Aorta (tissue), 5 donors: ENCODE measurements at regions not wholly inside any gene's neighbourhood (a gene's known extent, or its start where the extent isn't known, plus 50 kb on each side); places are given as distances from the start of the nearest gene placed in this dataset.
A peak's percentile ranks its signal among the peaks of the same experiment; 100 is the strongest.
"Not testable (repeated sequence)": the region's sequence is repeated elsewhere in the genome, so short reads cannot be mapped to it uniquely, and the experiment has no call there.

Source experiments
- ATAC-seq: fragments of 200-7000 bp; cut with Tn5 transposase; one replicate; pipeline ENCODE4 v1.9.1; 2022; ENCODE audit warnings: moderate library complexity; ENCODE audit not compliant: low FRiP score
- DNase-seq, 2 donors: peaks; one replicate each; pipeline ENCODE4 v3.0.0-alpha.2; 2020
- H3K27ac ChIP-seq, 2 donors: one replicate each; pipeline ENCODE4 v1.5.1; 2013; ENCODE audit warnings: low read length in 2 of 2, mild to moderate bottlenecking in 2 of 2, moderate library complexity in 2 of 2, control low read depth in 1 of 2, inconsistent platforms in 1 of 2, low read depth in 1 of 2
- H3K27me3 ChIP-seq, 2 donors: one replicate each; pipeline ENCODE4 v1.6.1; 2013; ENCODE audit warnings: control low read depth in 1 of 2, low read length in 1 of 2, mild to moderate bottlenecking in 1 of 2, moderate library complexity in 1 of 2; ENCODE audit not compliant: insufficient read depth in 2 of 2, control insufficient read depth in 1 of 2
- H3K36me3 ChIP-seq, 2 donors: one replicate each; pipeline ENCODE4 v1.6.1; 2013; ENCODE audit warnings: control low read depth in 1 of 2, low read length in 1 of 2, mild to moderate bottlenecking in 1 of 2; ENCODE audit not compliant: insufficient read depth in 2 of 2, control insufficient read depth in 1 of 2
- H3K4me1 ChIP-seq, 2 donors: one replicate each; pipeline ENCODE4 v1.6.1; 2013; ENCODE audit warnings: low read length in 2 of 2, control low read depth in 1 of 2, mild to moderate bottlenecking in 1 of 2, moderate library complexity in 1 of 2; ENCODE audit not compliant: insufficient read depth in 2 of 2, control insufficient read depth in 1 of 2
- H3K4me3 ChIP-seq, 2 donors: one replicate each; pipeline ENCODE4 v1.5.1; 2013; ENCODE audit warnings: low read length in 2 of 2, control low read depth in 1 of 2, mild to moderate bottlenecking in 1 of 2
- H3K9me3 ChIP-seq: one replicate; pipeline ENCODE4 v1.6.1; 2013; ENCODE audit warnings: mild to moderate bottlenecking, low read length; ENCODE audit not compliant: control insufficient read depth
- WGBS, 2 donors: extraction: QIAGEN DNeasy Blood & Tissue Kit; methylation state at CpG; one replicate each; pipeline ENCODE4 v1.1.7; 2013; 5-methylcytosine and 5-hydroxymethylcytosine counted together
- intact Hi-C, 2 donors: fragments of 100-400 bp; cut with DNase I; formaldehyde crosslinking; loops; one replicate each; pipeline versions ENCODE4 v1.14.2 to v1.15.0; 2022
- donor health status: healthy with polysubstance abuse.
- donor health status: Bipolar disorder and iron deficiency.
- donor health status: DM: no; HTN: no; CAD: no.
- donor health status: DM: no; HTN: no; CAD: no.
- donor health status: DM: yes; HTN: yes; CAD: no.

DNA sequence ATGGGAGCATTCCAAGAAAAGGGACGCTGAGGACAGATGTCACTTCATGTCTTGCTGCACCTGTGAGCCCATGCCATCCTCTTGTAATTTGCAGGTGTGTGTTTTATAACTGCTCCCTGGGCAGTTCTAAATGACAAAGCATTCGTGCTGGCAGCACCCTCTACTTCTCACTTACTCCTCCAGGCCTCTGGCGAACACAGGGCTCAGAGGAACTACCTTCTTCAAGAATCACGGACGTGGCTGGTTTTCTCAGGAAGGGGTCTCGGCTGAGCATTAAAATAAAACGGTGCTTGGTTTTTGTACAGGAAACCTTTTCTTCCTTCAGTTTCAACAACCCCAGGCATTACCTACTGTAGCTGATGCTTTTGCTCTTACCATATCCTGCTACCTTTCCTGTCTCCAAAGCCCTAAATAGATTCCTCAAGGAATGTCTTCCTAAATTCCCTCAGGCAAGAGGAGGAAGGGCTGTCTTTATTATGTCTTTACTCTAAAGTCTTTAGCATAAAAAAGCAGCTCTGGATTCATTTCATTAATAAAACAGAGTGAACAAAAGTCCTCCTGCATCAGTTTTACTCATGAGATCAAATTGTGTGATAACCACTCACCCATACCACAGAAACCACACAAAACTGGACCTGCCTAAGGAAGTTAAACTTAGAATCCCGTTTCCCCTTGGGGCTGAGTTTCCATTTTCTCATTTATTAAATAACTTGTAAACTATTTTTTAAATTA, 79.0 kb upstream of the MAP10 start:
- ATAC-seq: no peak
- no peak overlapping the region for H3K27ac ChIP-seq

DNA sequence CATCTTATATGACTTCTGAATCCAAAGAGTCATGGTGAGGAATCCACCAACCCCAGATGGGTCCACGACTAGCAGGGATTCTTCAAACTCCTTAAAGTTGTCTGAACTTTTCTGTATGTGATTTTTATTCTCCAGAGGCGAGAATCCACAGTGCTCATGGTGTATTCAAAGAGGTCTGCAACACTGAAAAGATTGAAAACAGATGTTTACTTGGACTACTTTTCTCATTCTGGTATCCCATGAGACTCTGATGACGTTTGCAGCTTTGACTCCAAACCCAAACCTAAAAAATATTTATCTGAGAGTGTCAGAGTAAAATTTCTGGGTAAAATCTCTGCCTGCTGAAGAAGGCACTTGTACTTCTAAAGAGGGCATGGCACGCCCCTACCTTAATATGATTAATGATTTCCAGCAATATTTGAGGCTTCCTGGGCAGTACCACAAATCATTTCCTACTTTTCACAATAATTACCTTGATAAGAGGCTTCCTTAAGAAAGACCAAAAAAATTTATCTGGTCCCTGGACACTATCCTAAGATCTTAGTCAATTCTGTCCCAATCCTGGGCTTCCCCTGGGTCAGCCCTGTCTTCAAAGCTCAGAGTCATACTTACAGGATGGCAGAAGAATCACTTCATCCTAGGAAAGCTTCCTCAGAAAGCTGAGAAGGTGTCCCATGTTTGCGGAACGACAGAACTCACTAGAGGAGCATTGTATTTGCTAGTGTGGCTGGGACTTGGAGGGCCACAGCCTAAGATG, 76.5 kb upstream of the MAP10 start:
- no peak overlapping the region for H3K27ac ChIP-seq
- DNase-seq (no peak), ATAC-seq (peak; percentile 59)
- intact Hi-C loops: no loop called here
- H3K36me3 ChIP-seq: no peaks in the 10 kb centered on the region
- no peaks in the 10 kb centered on the region for H3K27me3 ChIP-seq
- H3K4me1 ChIP-seq: no peaks in the 10 kb centered on the region
- H3K9me3 ChIP-seq: no peaks in the 10 kb centered on the region
- no peak overlapping the region for H3K4me3 ChIP-seq
- 56 to 57% methylated on average over 6 of the region's 6 CpGs for WGBS, 2 donors

More for the DNA sequence above, 79.0 kb upstream of the MAP10 start:
- 74 to 77% methylated on average over 8 of the region's 8 CpGs for WGBS, 2 donors
- Histone ChIP-seq H3K27me3 (no peaks in the 10 kb centered on the region), H3K9me3 (no peaks in the 10 kb centered on the region), H3K4me1 (no peaks in the 10 kb centered on the region), H3K4me3 (no peak overlapping the region), H3K36me3 (no peaks in the 10 kb centered on the region)
- intact Hi-C loops: no loop called here
- DNase-seq: no peak

DNA sequence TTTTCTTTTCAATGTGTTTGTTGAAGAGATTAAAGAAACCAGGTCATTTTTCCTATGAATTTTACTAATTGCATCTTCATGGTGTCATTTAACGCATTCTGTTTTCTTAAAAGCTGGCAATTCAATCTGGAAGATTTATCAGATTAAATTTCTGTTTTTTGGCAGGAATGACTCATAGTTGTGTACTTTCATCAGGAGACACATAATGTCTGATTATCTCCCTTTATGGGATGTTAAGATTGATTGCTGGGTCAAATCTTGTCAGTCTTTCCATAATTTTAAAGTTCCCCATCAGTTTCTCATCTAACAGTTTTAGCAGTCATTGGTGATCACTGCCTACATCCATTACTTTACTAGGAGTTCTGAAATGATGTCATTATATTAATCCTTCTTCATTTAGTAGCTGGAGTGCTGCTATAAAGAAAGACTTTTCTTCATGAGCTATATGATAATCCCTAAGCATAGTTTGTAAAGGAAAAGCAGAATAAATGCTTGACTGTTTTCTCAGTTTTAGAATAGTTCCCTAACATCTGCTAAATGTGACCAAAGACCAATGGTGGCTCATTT, 72.8 kb upstream of the MAP10 start:
- 58 to 66% methylated on average over 1 of the region's 1 CpG for WGBS, 2 donors

DNA sequence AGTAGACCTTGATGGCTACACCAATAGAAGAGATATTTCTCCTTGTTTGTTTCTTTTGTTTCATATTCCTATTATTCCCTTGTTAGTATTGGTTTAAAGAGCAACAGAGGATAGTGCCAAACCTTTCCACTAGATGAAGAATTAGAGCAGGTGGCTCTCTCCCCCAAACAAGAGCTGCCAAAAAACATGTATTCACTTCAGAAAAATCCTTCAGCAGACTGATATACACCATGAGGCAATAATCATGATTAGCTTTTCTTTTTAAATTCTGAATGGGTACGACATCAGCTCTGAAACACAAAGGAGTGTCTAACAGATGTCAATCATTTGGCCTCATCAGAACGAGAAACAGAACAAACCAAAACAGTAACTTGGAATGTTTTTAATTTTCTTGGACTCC, 67.3 kb upstream of the MAP10 start:
- Histone ChIP-seq H3K36me3 (no peaks in the 10 kb centered on the region), H3K4me1 (no peaks in the 10 kb centered on the region), H3K9me3 (peaks cover 3% of the 10 kb centered on the region), H3K27ac (no peak overlapping the region), H3K4me3 (no peak overlapping the region), H3K27me3 (no peaks in the 10 kb centered on the region)
- intact Hi-C loops: no loop called here
- no peak for ATAC-seq
- WGBS, 2 donors: 32 to 41% methylated on average over 2 of the region's 2 CpGs
- no peak for DNase-seq

More for the DNA sequence above, 72.8 kb upstream of the MAP10 start:
- Histone ChIP-seq H3K9me3 (no peaks in the 10 kb centered on the region), H3K36me3 (no peaks in the 10 kb centered on the region), H3K4me1 (no peaks in the 10 kb centered on the region), H3K4me3 (no peak overlapping the region), H3K27me3 (no peaks in the 10 kb centered on the region), H3K27ac (no peak overlapping the region)
- DNase-seq (no peak), ATAC-seq (no peak)
- intact Hi-C loops: no loop called here

DNA sequence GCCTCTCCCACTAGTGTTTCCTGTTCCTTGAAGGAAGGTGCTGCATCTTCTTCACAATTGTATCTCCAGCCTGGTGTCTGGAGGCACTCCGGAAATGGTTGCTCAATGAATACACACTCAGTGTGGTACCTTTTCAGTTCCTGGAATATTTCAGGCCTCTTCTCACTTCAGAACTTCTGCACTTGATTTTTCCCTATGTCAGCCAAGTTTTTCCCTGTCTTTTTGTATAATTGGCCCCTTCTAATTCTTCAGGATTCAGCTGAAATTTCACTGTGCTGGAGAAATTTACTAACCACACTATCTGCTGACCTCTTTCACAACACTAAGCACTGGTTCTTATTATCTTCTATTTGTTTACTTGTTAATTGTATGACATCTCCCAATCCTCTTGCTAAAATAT, 61.2 kb upstream of the MAP10 start:
- no peak overlapping the region for H3K4me3 ChIP-seq

DNA sequence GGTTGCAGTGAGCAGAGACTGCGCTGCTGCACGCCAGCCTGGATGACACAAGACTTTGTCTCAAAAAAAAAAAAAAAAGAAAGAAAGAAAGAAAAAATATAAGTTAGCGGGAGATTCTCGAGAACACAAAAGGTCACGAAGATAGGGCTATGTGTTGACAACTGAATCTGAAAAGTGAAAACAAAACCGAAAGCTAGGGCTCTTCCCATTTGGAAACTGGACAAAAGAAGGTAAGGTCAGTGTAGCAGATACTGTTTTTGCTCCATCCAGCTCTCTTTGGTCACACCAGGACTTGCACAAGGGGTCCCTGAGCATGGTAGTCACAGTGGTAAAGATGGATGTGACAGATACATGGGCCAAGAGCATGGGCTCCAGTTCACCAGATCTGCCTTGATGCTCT, 60.4 kb upstream of the MAP10 start:
- ATAC-seq (no peak), DNase-seq (no peak)
- H3K4me1 ChIP-seq: no peaks in the 10 kb centered on the region
- H3K4me3 ChIP-seq: no peak overlapping the region
- no peaks in the 10 kb centered on the region for H3K27me3 ChIP-seq
- WGBS, 2 donors: 93 to 96% methylated on average over 6 of the region's 6 CpGs
- intact Hi-C loops: no loop called here
- no peak overlapping the region for H3K27ac ChIP-seq
- peaks cover 12% of the 10 kb centered on the region for H3K9me3 ChIP-seq
- no peaks in the 10 kb centered on the region for H3K36me3 ChIP-seq

More for the DNA sequence above, 61.2 kb upstream of the MAP10 start:
- Histone ChIP-seq H3K36me3 (no peaks in the 10 kb centered on the region), H3K9me3 (peaks cover 10% of the 10 kb centered on the region), H3K27me3 (no peaks in the 10 kb centered on the region), H3K27ac (no peak overlapping the region), H3K4me1 (no peaks in the 10 kb centered on the region)
- DNase-seq: no peak
- no peak for ATAC-seq
- WGBS, 2 donors: 97 to 100% methylated on average over 1 of the region's 1 CpG
- intact Hi-C loops: no loop called here

DNA sequence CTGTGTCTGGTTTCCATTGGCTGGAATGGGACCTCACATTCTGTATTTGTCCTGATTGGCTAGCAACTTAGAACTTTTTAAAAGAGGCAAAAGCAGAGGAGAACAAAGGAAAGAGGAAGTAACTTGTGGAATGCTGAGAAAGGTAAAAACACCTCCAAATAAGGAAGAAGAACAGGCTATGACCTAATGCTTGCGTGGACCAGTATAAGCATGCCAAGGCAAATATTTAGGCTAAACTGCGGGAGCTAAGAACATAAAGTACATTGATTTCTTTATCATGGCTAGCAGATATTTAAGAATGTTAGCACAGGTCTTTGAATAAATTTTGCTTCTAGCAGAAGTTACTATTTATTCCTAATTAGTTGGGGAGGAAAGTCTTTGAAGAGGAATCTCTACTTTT, 59.5 kb upstream of the MAP10 start:
- H3K27ac ChIP-seq, H3K4me3 ChIP-seq, H3K4me1 ChIP-seq, ATAC-seq, H3K27me3 ChIP-seq, DNase-seq, H3K36me3 ChIP-seq, intact Hi-C loops, H3K9me3 ChIP-seq: not testable (repeated sequence)
- WGBS, 2 donors: 16 to 18% methylated on average over 2 of the region's 2 CpGs

DNA sequence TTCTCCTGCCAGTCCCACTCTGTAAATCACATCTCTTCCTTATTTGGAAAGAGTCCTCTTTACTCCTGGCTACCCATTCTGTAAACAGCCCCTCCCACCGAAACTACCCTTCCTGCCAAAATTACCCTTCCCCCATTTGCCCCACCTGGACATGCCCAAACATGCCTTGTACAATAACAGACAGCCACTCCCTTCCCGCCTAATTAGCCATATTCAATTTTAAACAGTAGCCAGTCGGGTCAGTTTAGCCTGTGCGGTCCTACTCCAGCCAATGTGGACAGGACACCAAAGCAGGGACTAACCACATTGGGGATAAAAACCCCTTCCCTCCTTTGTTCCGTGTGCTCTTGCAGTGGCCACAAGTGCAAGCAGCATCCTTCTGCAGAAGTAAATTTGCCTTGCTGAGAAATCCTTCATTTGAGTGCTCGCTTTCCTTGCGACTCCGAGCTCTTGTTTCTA, 56.3 kb upstream of the MAP10 start:
- ATAC-seq (no peak), DNase-seq (no peak)
- no peaks in the 10 kb centered on the region for H3K4me1 ChIP-seq
- WGBS, 2 donors: 84 to 85% methylated on average over 8 of the region's 8 CpGs
- intact Hi-C loops: no loop called here
- H3K27me3 ChIP-seq: no peaks in the 10 kb centered on the region
- peaks cover 7% of the 10 kb centered on the region for H3K9me3 ChIP-seq
- H3K36me3 ChIP-seq: no peaks in the 10 kb centered on the region
- no peak overlapping the region for H3K4me3 ChIP-seq
- H3K27ac ChIP-seq: no peak overlapping the region
